HEK293 (cell line): ENCODE measurements at regions not wholly inside any gene's neighbourhood (a gene's known extent, or its start where the extent isn't known, plus 50 kb on each side); places are given as distances from the start of the nearest gene placed in this dataset.

Source experiments
- BCL11A ChIP-seq: fragments of 450-650 bp; formaldehyde crosslinking; IDR thresholded peaks from 2 replicates; pipeline ENCODE4 v1.5.1; 2016; ENCODE audit warnings: low read depth, missing biosample characterization, missing genetic modification characterization
- CTCF ChIP-seq: fragments of 450-650 bp; formaldehyde crosslinking; IDR thresholded peaks from 2 replicates; pipeline ENCODE4 v1.5.1; 2016; ENCODE audit warnings: missing biosample characterization, missing genetic modification characterization
- GLI2 ChIP-seq: fragments of 450-650 bp; formaldehyde crosslinking; IDR thresholded peaks from 2 replicates; pipeline ENCODE4; 2017; ENCODE audit warnings: missing biosample characterization, missing genetic modification characterization, low read depth, borderline replicate concordance
- GLI4 ChIP-seq: fragments of 450-650 bp; formaldehyde crosslinking; IDR thresholded peaks from 2 replicates; pipeline ENCODE4 v1.5.1; 2016; ENCODE audit warnings: missing biosample characterization, missing genetic modification characterization
- ZBTB10 ChIP-seq: fragments of 450-650 bp; formaldehyde crosslinking; IDR thresholded peaks from 2 replicates; pipeline ENCODE4 v1.5.1; 2016; ENCODE audit warnings: missing biosample characterization, missing genetic modification characterization
- ZNF148 ChIP-seq: fragments of 450-650 bp; formaldehyde crosslinking; IDR thresholded peaks from 2 replicates; pipeline ENCODE4 v1.5.0; 2017; ENCODE audit warnings: missing biosample characterization, missing genetic modification characterization, borderline replicate concordance
- ZNF24 ChIP-seq: fragments of 450-650 bp; formaldehyde crosslinking; IDR thresholded peaks from 2 replicates; pipeline ENCODE4 v1.5.1; 2016; ENCODE audit warnings: missing biosample characterization, missing genetic modification characterization
- ZNF311 ChIP-seq: fragments of 450-650 bp; formaldehyde crosslinking; IDR thresholded peaks from 2 replicates; pipeline ENCODE4 v1.5.1; 2017; ENCODE audit warnings: missing biosample characterization, missing genetic modification characterization, borderline replicate concordance
- ZNF341 ChIP-seq: fragments of 450-650 bp; formaldehyde crosslinking; IDR thresholded peaks from 2 replicates; pipeline ENCODE4; 2016; ENCODE audit warnings: low read depth, missing biosample characterization, missing genetic modification characterization
- ZNF404 ChIP-seq: fragments of 450-650 bp; formaldehyde crosslinking; IDR thresholded peaks from 2 replicates; pipeline ENCODE4 v1.5.1; 2017; ENCODE audit warnings: missing biosample characterization, missing genetic modification characterization
- ZNF449 ChIP-seq: fragments of 450-650 bp; formaldehyde crosslinking; IDR thresholded peaks from 2 replicates; pipeline ENCODE4 v1.5.1; 2017; ENCODE audit warnings: missing biosample characterization, mild to moderate bottlenecking, missing genetic modification characterization, moderate library complexity
- ZNF549 ChIP-seq: fragments of 450-650 bp; IDR thresholded peaks from 2 replicates; pipeline ENCODE4 v1.5.1; 2018; ENCODE audit warnings: missing biosample characterization, missing genetic modification characterization, mild to moderate bottlenecking, inconsistent platforms, moderate library complexity
- ZNF837 ChIP-seq: fragments of 450-650 bp; formaldehyde crosslinking; IDR thresholded peaks from 2 replicates; pipeline ENCODE4 v1.5.1; 2016; ENCODE audit warnings: missing biosample characterization, missing genetic modification characterization
- ZSCAN30 ChIP-seq: fragments of 450-650 bp; IDR thresholded peaks from 2 replicates; pipeline ENCODE4 v1.5.1; 2018; ENCODE audit warnings: missing biosample characterization, mild to moderate bottlenecking, missing genetic modification characterization, moderate library complexity

- TF ChIP-seq ZNF311 (tag by site-specific recombination) (no peak), CTCF (tag by site-specific recombination) (no peak), ZNF837 (no peak), GLI2 (tag by site-specific recombination) (no peak), ZBTB10 (no peak), ZNF341 (no peak), BCL11A (no peak), ZNF404 (tag by site-specific recombination) (no peak), ZNF549 (no peak), GLI4 (no peak), ZNF24 (tag by site-specific recombination) (no peak), ZNF148 (tag by site-specific recombination) (no peak), ZSCAN30 (tag by site-specific recombination) (no peak), ZNF449 (tag by site-specific recombination) (no peak)
Observed at GRCh38 chr4:82071951-82072350, 301.8 kb downstream of the HNRNPD start.
